ENCODE measurements at regions not wholly inside any gene's neighbourhood (a gene's known extent, or its start where the extent isn't known, plus 50 kb on each side); places are given as distances from the start of the nearest gene placed in this dataset.

GRCh38 chr5:60479542-60479941 lies 220.4 kb downstream of the DEPDC1B start:
- Histone ChIP-seq H3K27ac (ENCODE audit: insufficient read depth, low read length) (no peak overlapping the region), H4K91ac (ENCODE audit: insufficient read depth, low read depth, low read length) (no peak overlapping the region), H3K9me3 (ENCODE audit: control insufficient read depth, insufficient read depth, low read length) (no peaks in the 10 kb centered on the region), H2BK20ac (ENCODE audit: low read depth, low read length) (no peak overlapping the region), H2AK5ac (ENCODE audit: low read depth, low read length) (no peak overlapping the region), H2AK9ac (replicated peaks; ENCODE audit: low read depth, low read length, poor library complexity) (no peak overlapping the region), H2AFZ (replicated peaks; ENCODE audit: low read length, poor library complexity) (no peak overlapping the region), H2BK15ac (ENCODE audit: low read depth, low read length) (no peak overlapping the region), H2BK120ac (ENCODE audit: low read depth, low read length) (no peak overlapping the region), H3K14ac (replicated peaks; ENCODE audit: low read depth, low read length) (no peak overlapping the region), H3K18ac (ENCODE audit: low read depth, low read length) (no peak overlapping the region), H4K20me1 (ENCODE audit: insufficient read depth, low read length) (no peaks in the 10 kb centered on the region), H3K36me3 (ENCODE audit: control insufficient read depth, insufficient read depth, low read length) (no peaks in the 10 kb centered on the region), H3K79me1 (ENCODE audit: low read depth in 1 of 2, low read length in 2 of 2) (no peaks in the 10 kb centered on the region), H3K4me2 (ENCODE audit: low read depth, low read length) (no peak overlapping the region), H3K4ac (ENCODE audit: low read depth, low read length) (no peak overlapping the region), H3K9ac (ENCODE audit: low read depth, low read length) (no peak overlapping the region), H3K27me3 (ENCODE audit: control insufficient read depth, insufficient read depth, low read length) (no peaks in the 10 kb centered on the region), H3K9me1 (ENCODE audit: insufficient read depth, low read length) (no peaks in the 10 kb centered on the region), H3K23ac (ENCODE audit: low read depth, low read length) (no peak overlapping the region), H4K5ac (ENCODE audit: low read depth, low read length) (no peak overlapping the region), H3K4me3 (ENCODE audit: insufficient read depth, low read depth, low read length) (no peak overlapping the region), H3K56ac (ENCODE audit: extremely low read depth, insufficient read depth, low read length) (no peak overlapping the region), H2BK5ac (ENCODE audit: low read depth, low read length, poor library complexity, severe bottlenecking) (no peak overlapping the region), H4K8ac (ENCODE audit: low read depth in 2 of 2, low read length in 2 of 2) (no peak overlapping the region), H3K4me1 (ENCODE audit: control insufficient read depth, insufficient read depth, low read length) (no peaks in the 10 kb centered on the region)
- intact Hi-C loops (cut with micrococcal nuclease) (no loop called here), dilution Hi-C loops (cut with HindIII; ENCODE audit: low sequenced_read_pairs, unreplicated experiment) (no loop called here), in situ Hi-C loops (cut with MboI; ENCODE audit: low sequenced_read_pairs) (no loop called here)
- TF ChIP-seq MXI1 (IDR thresholded peaks at IDR 0.05; ENCODE audit: borderline replicate concordance, low read depth, low read length) (no peak), NFE2L2 (IDR thresholded peaks at IDR 0.05; ENCODE audit: low read depth, low read length) (no peak), MAZ (IDR thresholded peaks at IDR 0.05; ENCODE audit: borderline replicate concordance, low read depth, low read length) (no peak), BHLHE40 (IDR thresholded peaks at IDR 0.05; ENCODE audit: low read depth, low read length) (no peak), RAD21 (IDR thresholded peaks at IDR 0.05; ENCODE audit: low read length) (no peak), RCOR1 (IDR thresholded peaks at IDR 0.05; ENCODE audit: insufficient replicate concordance, low read length) (no peak), CEBPB (IDR thresholded peaks at IDR 0.05; ENCODE audit: low read depth, low read length) (no peak), ELK1 (IDR thresholded peaks at IDR 0.05; ENCODE audit: borderline replicate concordance, low read depth, low read length) (no peak), USF2 (IDR thresholded peaks at IDR 0.05; ENCODE audit: low read depth, low read length) (no peak), POLR2A (IDR thresholded peaks at IDR 0.05; ENCODE audit: low read depth, low read length) (no peak), CTCF (conservative IDR thresholded peaks at IDR 0.05; ENCODE audit: low read depth, low read length) (no peak), MAFK (IDR thresholded peaks at IDR 0.05; ENCODE audit: low read depth, low read length) (no peak), SMC3 (IDR thresholded peaks at IDR 0.05; ENCODE audit: low read depth, low read length) (no peak), RFX5 (IDR thresholded peaks at IDR 0.05; ENCODE audit: low read depth, low read length) (no peak), CHD1 (IDR thresholded peaks at IDR 0.05; ENCODE audit: low read depth, low read length) (no peak), FOS (IDR thresholded peaks at IDR 0.05; ENCODE audit: low read depth, low read length) (no peak)
- BruUV-seq (replicated peaks) = no TSS peak
- DNase-seq (no peak), ATAC-seq (ENCODE audit: low read depth) (no peak)
- no CpG with 5 or more reads among the region's 2 CpGs for WGBS, 2 experiments (ENCODE audit: extremely low coverage in 2 of 2, insufficient read length in 1 of 2)
- ChIA-PET POLR2A (ENCODE audit: unreplicated experiment) (no interaction called here), CTCF (no interaction called here)
